Gastrocnemius medialis (tissue), 4 donors: ENCODE measurements at regions not wholly inside any gene's neighbourhood (a gene's known extent, or its start where the extent isn't known, plus 50 kb on each side); places are given as distances from the start of the nearest gene placed in this dataset.
A peak's percentile ranks its signal among the peaks of the same experiment; 100 is the strongest.
"Not testable (repeated sequence)": the region's sequence is repeated elsewhere in the genome, so short reads cannot be mapped to it uniquely, and the experiment has no call there.

Experiments
- ATAC-seq, 2 donors: fragments of 150-250 bp; one replicate each; pipeline ENCODE4 v1.9.1; 2016
- DNase-seq, 2 donors: peaks; one replicate each; pipeline ENCODE4 v3.0.0-alpha.2; 2019
- H3K27ac ChIP-seq, 4 donors: fragments of 200-600 bp; sonication (generic); 1 replicate in 1 of 4; 2 replicates in 3 of 4; pipeline ENCODE4 v1.5.1; 2016 to 2018; ENCODE audit warnings: mild to moderate bottlenecking in 2 of 4, moderate library complexity in 1 of 4
- H3K27me3 ChIP-seq, 3 donors: fragments of 200-600 bp; sonication (generic) in 2 of 3; 1 replicate in 1 of 3; 2 replicates in 2 of 3; pipeline versions ENCODE4 v1.5.1 to v1.6.0; 2016 to 2019; ENCODE audit warnings: mild to moderate bottlenecking in 1 of 3, moderate library complexity in 1 of 3
- H3K36me3 ChIP-seq, 2 donors: fragments of 200-600 bp; sonication (generic) in 1 of 2; one replicate each; pipeline ENCODE4 v1.5.1; 2017 to 2018
- H3K4me1 ChIP-seq, 2 donors: fragments of 200-600 bp; sonication (generic) in 1 of 2; one replicate each; pipeline ENCODE4 v1.5.1; 2016 to 2017; ENCODE audit warnings: mild to moderate bottlenecking in 2 of 2
- H3K4me3 ChIP-seq, 4 donors: fragments of 200-600 bp; sonication (generic) in 3 of 4; 1 replicate in 1 of 4; 2 replicates in 3 of 4; pipeline ENCODE4 v1.5.1; 2016 to 2019; ENCODE audit warnings: mild to moderate bottlenecking in 2 of 4
- H3K9me3 ChIP-seq, 3 donors: fragments of 200-600 bp; sonication (generic) in 2 of 3; 1 replicate in 1 of 3; 2 replicates in 2 of 3; pipeline ENCODE4 v1.5.1; 2016 to 2019
- POLR2A ChIP-seq, 2 donors: fragments of 450-650 bp; IDR thresholded peaks; one replicate each; pipeline ENCODE4 v1.6.1; 2017; ENCODE audit warnings: antibody characterized with exemption in 2 of 2, mild to moderate bottlenecking in 2 of 2, moderate library complexity in 2 of 2
- in situ Hi-C, 4 donors: fragments of 200-750 bp; cut with MboI; loops; one replicate each; pipeline versions ENCODE4 v1.15.0 to v1.8.0; 2017; ENCODE audit warnings: low sequenced_read_pairs in 4 of 4
- intact Hi-C: fragments of 100-400 bp; cut with DNase I; formaldehyde crosslinking; loops from one replicate; pipeline ENCODE4 v1.15.1; 2023; ENCODE audit warnings: low total_unique reads
- TF ChIP-seq, protein P1 (sequence below), 5 experiments: fragments of 450-650 bp in 3 of 5; fragments of 200-600 bp in 2 of 5; sonication (generic) in 2 of 5; IDR thresholded peaks in 4 of 5; conservative IDR thresholded peaks in 1 of 5; 1 replicate in 4 of 5; 2 replicates in 1 of 5; pipeline ENCODE4 v1.5.1; 2016 to 2019; ENCODE audit warnings: antibody characterized with exemption in 5 of 5, mild to moderate bottlenecking in 3 of 5, moderate library complexity in 3 of 5

DNA sequence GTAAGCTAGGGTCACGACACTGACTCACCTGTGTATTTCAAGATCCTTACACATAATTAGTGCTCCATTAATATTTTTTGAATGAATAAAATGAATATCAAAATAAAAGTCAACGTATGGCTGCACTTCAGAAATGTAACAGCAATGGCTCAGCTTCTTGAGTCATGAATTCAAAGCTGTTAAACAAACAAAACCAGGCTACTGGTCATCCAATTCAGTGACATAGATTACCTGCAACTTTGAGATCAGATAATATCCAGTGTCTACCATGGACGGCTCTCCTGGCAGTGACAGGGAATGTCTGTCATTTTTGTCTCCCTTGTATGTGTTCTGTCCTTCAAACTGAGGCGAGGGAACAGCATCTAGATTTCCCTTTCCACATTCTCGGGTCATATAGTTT, 225.6 kb downstream of the EFCAB11 start:
- no peaks in the 10 kb centered on the region for H3K9me3 ChIP-seq
- in situ Hi-C loops (no loop called here), intact Hi-C loops (no loop called here)
- H3K27me3 ChIP-seq, result no peaks in the 10 kb centered on the region
- no peak for TF ChIP-seq POLR2A (IDR thresholded peaks at IDR 0.05)
- TF ChIP-seq, protein P1, sequence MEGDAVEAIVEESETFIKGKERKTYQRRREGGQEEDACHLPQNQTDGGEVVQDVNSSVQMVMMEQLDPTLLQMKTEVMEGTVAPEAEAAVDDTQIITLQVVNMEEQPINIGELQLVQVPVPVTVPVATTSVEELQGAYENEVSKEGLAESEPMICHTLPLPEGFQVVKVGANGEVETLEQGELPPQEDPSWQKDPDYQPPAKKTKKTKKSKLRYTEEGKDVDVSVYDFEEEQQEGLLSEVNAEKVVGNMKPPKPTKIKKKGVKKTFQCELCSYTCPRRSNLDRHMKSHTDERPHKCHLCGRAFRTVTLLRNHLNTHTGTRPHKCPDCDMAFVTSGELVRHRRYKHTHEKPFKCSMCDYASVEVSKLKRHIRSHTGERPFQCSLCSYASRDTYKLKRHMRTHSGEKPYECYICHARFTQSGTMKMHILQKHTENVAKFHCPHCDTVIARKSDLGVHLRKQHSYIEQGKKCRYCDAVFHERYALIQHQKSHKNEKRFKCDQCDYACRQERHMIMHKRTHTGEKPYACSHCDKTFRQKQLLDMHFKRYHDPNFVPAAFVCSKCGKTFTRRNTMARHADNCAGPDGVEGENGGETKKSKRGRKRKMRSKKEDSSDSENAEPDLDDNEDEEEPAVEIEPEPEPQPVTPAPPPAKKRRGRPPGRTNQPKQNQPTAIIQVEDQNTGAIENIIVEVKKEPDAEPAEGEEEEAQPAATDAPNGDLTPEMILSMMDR (IDR thresholded peaks at IDR 0.05 in 4 of 5, conservative IDR thresholded peaks at IDR 0.05 in 1 of 5), result no peak
- ATAC-seq, result no peak
- H3K27ac ChIP-seq, result no peak overlapping the region
- H3K4me3 ChIP-seq, result no peak overlapping the region
- no peak for DNase-seq
- no peaks in the 10 kb centered on the region for H3K4me1 ChIP-seq
- H3K36me3 ChIP-seq, result no peaks in the 10 kb centered on the region

DNA sequence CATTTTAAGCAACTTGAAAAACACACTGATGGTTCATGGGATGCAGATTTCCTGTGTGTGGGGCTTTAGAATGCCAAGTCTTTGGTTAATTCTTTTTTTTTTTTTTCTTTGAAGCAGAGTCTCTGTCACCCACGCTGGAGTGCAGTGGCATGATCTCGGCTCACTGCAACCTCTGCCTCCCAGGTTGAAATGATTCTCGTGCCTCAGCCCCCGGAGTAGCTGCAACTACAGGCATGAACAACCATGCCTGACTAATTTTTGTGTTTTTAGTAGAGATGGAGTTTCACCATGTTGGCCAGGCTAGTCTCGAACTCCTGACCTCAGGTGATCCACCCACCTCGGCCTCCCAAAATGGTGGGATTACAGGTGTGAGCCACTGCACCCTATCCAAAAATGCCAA, 228.3 kb downstream of the EFCAB11 start:
- in situ Hi-C loops, H3K4me3 ChIP-seq, DNase-seq, ATAC-seq, H3K36me3 ChIP-seq, H3K27ac ChIP-seq, intact Hi-C loops, H3K9me3 ChIP-seq, H3K27me3 ChIP-seq, H3K4me1 ChIP-seq: not testable (repeated sequence)

DNA sequence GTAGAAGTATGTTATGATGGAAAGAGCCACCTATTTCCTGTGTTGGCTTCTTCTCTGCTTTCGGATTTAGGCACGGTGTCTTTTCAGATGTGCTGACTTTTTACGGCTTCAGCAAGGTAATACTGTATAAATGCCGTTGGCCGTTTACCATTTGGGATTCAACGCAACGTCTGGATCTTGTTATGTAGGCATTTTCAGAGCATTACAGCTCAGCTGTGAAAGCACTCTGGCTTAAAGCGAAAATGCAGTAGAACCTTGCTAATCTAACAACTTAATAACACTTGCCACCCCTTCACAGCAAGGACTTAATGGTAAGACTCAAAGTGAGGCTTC, 229.9 kb downstream of the EFCAB11 start:
- TF ChIP-seq POLR2A (IDR thresholded peaks at IDR 0.05), result no peak
- TF ChIP-seq, protein P1 (IDR thresholded peaks at IDR 0.05 in 4 of 5, conservative IDR thresholded peaks at IDR 0.05 in 1 of 5), result no peak
- in situ Hi-C loops (no loop called here), intact Hi-C loops (no loop called here)
- Histone ChIP-seq H3K27ac (no peak overlapping the region), H3K4me3 (peak overlapping the region in 2 of 4 donors; percentile 2 to 7), H3K27me3 (no peaks in the 10 kb centered on the region), H3K36me3 (no peaks in the 10 kb centered on the region), H3K9me3 (no peaks in the 10 kb centered on the region), H3K4me1 (no peaks in the 10 kb centered on the region)
- ATAC-seq (no peak), DNase-seq (no peak)

DNA sequence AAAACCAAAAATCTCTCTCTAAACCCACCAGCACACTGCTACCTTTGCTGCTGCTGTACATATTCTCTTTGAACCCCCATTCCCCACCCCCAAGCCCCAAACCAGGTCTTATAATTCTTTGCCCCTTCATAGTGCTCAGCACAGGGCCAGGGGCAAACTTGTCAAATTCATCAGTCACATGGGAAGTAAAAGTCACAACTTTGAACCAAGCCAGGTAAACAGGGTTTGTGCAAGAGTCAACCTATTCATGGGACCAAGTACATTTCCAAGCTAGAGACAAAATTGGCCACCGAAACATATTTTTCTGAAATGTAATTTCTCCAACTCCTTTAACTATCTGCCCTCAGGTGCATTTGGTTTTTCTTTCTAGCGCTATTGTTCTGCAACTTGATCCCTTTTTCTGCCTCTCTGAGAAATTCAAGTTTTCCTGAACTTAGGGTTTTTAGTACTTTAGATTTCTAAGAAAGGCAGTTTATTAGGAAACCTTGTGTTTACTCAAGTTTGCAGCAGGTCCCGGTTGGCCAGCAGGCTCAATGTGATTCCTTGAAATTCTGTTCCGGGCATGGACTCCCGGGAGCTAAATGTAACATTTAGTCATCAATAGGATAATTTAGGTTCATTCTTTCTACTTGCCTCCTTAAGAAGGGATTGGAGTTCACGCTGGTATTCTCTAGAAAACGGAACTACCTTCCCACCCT, 230.5 kb downstream of the EFCAB11 start:
- no peak for DNase-seq
- Histone ChIP-seq H3K9me3 (no peaks in the 10 kb centered on the region), H3K36me3 (no peaks in the 10 kb centered on the region), H3K27me3 (no peaks in the 10 kb centered on the region), H3K4me1 (no peaks in the 10 kb centered on the region), H3K4me3 (peak overlapping the region in 2 of 4 donors; percentile 2 to 7), H3K27ac (no peak overlapping the region)
- ATAC-seq, result no peak
- TF ChIP-seq, protein P1 (IDR thresholded peaks at IDR 0.05 in 4 of 5, conservative IDR thresholded peaks at IDR 0.05 in 1 of 5), result no peak
- no peak for TF ChIP-seq POLR2A (IDR thresholded peaks at IDR 0.05)
- in situ Hi-C loops, result no loop called here
- intact Hi-C loops, result no loop called here

DNA sequence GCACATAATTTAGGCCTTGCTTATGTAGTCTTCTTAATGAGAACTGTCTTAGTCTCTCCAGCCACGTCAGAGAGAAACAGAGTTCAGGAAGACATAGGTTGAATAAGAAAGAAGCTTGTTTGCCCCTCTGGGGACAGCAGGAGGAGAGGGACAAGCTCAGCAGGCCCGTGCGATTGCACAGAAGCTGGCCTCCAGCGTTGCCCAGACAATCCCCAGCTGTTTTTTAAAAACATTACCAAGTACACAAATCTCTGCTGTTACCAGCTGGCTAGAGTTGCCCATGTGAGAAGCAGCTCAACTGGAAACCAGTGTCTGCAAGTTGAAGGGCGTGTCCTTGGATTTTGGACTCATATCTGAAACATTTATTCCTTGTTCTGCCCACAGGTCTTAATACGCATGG, 232.6 kb downstream of the EFCAB11 start:
- Histone ChIP-seq H3K4me1 (no peaks in the 10 kb centered on the region), H3K27me3 (no peaks in the 10 kb centered on the region), H3K4me3 (no peak overlapping the region), H3K27ac (no peak overlapping the region), H3K36me3 (no peaks in the 10 kb centered on the region), H3K9me3 (no peaks in the 10 kb centered on the region)
- intact Hi-C loops (no loop called here), in situ Hi-C loops (no loop called here)
- no peak for TF ChIP-seq POLR2A (IDR thresholded peaks at IDR 0.05)
- TF ChIP-seq, protein P1 (IDR thresholded peaks at IDR 0.05 in 4 of 5, conservative IDR thresholded peaks at IDR 0.05 in 1 of 5), result no peak
- ATAC-seq, result no peak
- DNase-seq, result no peak
